CD8-positive, alpha-beta memory T cell (primary cell): ENCODE measurements at regions not wholly inside any gene's neighbourhood (a gene's known extent, or its start where the extent isn't known, plus 50 kb on each side); places are given as distances from the start of the nearest gene placed in this dataset.

Experiments
- CTCF ChIA-PET: fragments of 350-600 bp; sonication (Branson Sonifier 250); formaldehyde crosslinking; loops from one replicate; lab custom pipeline; 2021; ENCODE audit warnings: antibody characterized with exemption; lab: Charles Lee
- POLR2A ChIA-PET: fragments of 350-600 bp; sonication (Branson Sonifier 250); formaldehyde crosslinking; loops from one replicate; lab custom pipeline; 2021; ENCODE audit warnings: antibody characterized with exemption; lab: Charles Lee
- DNase-seq, 5 donors: peaks; one replicate each; pipeline versions ENCODE4 v3.0.0 to v3.0.0-alpha.2; 2020 to 2022; ENCODE audit warnings: mixed read lengths in 1 of 5
- H3K27ac ChIP-seq: one replicate; pipeline ENCODE4 v1.7.0; 2013; ENCODE audit warnings: low read depth, mild to moderate bottlenecking, low read length, moderate library complexity
- H3K27me3 ChIP-seq: 2 replicates; pipeline ENCODE4 v1.7.0; 2013; ENCODE audit warnings: low read length, mild to moderate bottlenecking; ENCODE audit not compliant: insufficient read depth, poor library complexity, severe bottlenecking
- H3K36me3 ChIP-seq: 2 replicates; pipeline ENCODE4 v1.7.0; 2013; ENCODE audit warnings: mild to moderate bottlenecking, low read length, moderate library complexity; ENCODE audit not compliant: insufficient read depth
- H3K4me1 ChIP-seq: 2 replicates; pipeline ENCODE4 v1.7.0; 2013; ENCODE audit warnings: mild to moderate bottlenecking, low read length, moderate library complexity; ENCODE audit not compliant: insufficient read depth
- H3K4me3 ChIP-seq: 2 replicates; pipeline ENCODE4 v1.7.0; 2013; ENCODE audit warnings: mild to moderate bottlenecking, low read length
- H3K9me3 ChIP-seq: 2 replicates; pipeline ENCODE4 v1.7.0; 2013; ENCODE audit warnings: mild to moderate bottlenecking, low read length
- H3K27ac Mint-ChIP-seq, 8 donors: one replicate each; pipeline ENCODE4 v1.8.0; 2020 to 2021; ENCODE audit warnings: mixed read lengths in 8 of 8, mild to moderate bottlenecking in 6 of 8, inconsistent platforms in 3 of 8, moderate library complexity in 3 of 8
- H3K27me3 Mint-ChIP-seq, 2 donors: one replicate each; pipeline ENCODE4 v1.8.0; 2020 to 2021; ENCODE audit warnings: mixed read lengths in 2 of 2, mild to moderate bottlenecking in 1 of 2, moderate library complexity in 1 of 2
- H3K36me3 Mint-ChIP-seq, 3 donors: one replicate each; pipeline ENCODE4 v1.8.0; 2020 to 2021; ENCODE audit warnings: mixed read lengths in 3 of 3, inconsistent platforms in 1 of 3, mild to moderate bottlenecking in 1 of 3
- H3K4me1 Mint-ChIP-seq, 3 donors: one replicate each; pipeline ENCODE4 v1.8.0; 2020 to 2021; ENCODE audit warnings: mixed read lengths in 3 of 3, inconsistent platforms in 1 of 3, mild to moderate bottlenecking in 1 of 3
- H3K4me3 Mint-ChIP-seq, 7 donors: one replicate each; pipeline ENCODE4 v1.8.0; 2020 to 2021; ENCODE audit warnings: mixed read lengths in 7 of 7, mild to moderate bottlenecking in 6 of 7, moderate library complexity in 4 of 7, inconsistent platforms in 2 of 7
- H3K9me3 Mint-ChIP-seq, 5 donors: one replicate each; pipeline ENCODE4 v1.8.0; 2020 to 2022; ENCODE audit warnings: mixed read lengths in 5 of 5, mild to moderate bottlenecking in 3 of 5, moderate library complexity in 2 of 5, inconsistent platforms in 1 of 5

DNA sequence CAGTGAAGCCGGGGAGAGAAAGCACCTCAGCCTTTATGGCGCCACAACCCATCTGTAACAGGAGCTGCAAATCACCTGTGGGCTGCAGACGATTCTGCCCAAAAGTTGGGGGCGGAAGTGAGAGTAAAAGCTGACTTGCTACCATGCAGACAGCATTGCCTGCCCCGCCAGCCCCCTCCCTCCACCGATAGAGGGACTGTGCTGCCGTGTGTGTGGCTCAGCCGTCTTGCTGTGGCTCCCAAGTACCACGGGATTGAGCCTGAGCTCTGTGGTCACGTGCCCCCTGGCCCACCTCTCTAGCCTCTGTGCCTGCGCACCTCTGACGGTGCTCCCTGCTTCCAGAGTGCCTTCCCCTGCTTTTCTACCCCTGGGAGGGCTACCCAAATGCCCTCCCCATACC lies 79.6 kb downstream of the GLI2 start:
- CTCF ChIA-PET = no interaction called here
- Histone ChIP-seq H3K4me1 (no peaks in the 10 kb centered on the region), H3K4me3 (no peak overlapping the region), H3K36me3 (no peaks in the 10 kb centered on the region), H3K27ac (no peak overlapping the region), H3K27me3 (no peaks in the 10 kb centered on the region), H3K9me3 (no peaks in the 10 kb centered on the region)
- Mint-ChIP-seq H3K36me3 (no peaks in the 10 kb centered on the region), H3K4me1 (no peaks in the 10 kb centered on the region), H3K27me3 (peaks cover 3 to 4% of the 10 kb centered on the region in 2 donors), H3K9me3 (peaks cover 0 to 3% (median 0%) of the 10 kb centered on the region in 5 donors), H3K27ac (no peak overlapping the region), H3K4me3 (no peak overlapping the region)
- peak in 1 of 5 donors; percentile 22 for DNase-seq
- POLR2A ChIA-PET = no interaction called here

DNA sequence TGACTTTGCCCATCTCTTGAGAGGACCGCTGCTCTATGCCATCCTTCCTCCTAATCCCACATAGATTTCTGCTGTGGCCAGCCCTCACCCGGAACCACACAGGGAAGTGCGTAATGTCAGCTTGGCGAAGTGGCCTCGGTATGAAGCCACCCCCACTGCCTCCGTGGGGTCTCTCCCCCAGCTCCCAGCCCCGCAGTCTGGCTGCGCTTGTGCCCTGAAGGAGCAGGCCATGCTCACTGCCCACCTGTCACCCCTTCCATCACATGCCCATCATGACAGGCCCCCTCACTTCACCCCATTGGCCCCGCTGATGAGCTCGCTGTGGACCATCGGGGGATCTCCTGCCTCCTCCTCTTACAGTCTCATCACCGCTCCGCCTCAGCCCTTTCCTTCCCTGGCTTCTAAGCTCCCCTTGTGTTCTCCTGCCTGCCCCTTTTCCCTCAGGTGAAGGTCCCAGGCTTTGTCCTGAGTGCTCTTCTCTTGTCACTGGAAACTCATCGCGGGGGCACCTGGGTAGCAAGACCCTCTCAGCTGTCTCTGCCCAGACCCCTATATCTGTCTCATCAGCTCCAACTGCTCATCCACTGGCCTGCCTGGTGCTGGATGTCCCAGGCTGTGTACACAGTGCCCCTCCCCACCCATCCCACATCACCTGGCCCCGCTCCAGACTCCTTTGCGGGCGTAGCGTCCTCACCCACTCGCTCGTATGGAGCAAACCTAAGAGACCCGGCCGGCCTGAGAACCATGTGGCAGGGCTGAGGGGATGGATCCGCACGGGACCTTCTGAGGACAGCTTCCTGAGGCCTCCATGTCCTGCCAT lies 81.7 kb downstream of the GLI2 start:
- peaks cover 3 to 4% of the 10 kb centered on the region in 2 donors for H3K27me3 Mint-ChIP-seq
- Histone ChIP-seq H3K36me3 (no peaks in the 10 kb centered on the region), H3K9me3 (no peaks in the 10 kb centered on the region), H3K4me3 (no peak overlapping the region), H3K4me1 (no peaks in the 10 kb centered on the region), H3K27me3 (no peaks in the 10 kb centered on the region), H3K27ac (no peak overlapping the region)
- DNase-seq = no peak
- CTCF ChIA-PET = no interaction called here
- H3K4me3 Mint-ChIP-seq = no peak overlapping the region
- H3K27ac Mint-ChIP-seq = no peak overlapping the region
- peaks cover 0 to 3% (median 0%) of the 10 kb centered on the region in 5 donors for H3K9me3 Mint-ChIP-seq
- POLR2A ChIA-PET = no interaction called here
- no peaks in the 10 kb centered on the region for H3K4me1 Mint-ChIP-seq
- no peaks in the 10 kb centered on the region for H3K36me3 Mint-ChIP-seq

DNA sequence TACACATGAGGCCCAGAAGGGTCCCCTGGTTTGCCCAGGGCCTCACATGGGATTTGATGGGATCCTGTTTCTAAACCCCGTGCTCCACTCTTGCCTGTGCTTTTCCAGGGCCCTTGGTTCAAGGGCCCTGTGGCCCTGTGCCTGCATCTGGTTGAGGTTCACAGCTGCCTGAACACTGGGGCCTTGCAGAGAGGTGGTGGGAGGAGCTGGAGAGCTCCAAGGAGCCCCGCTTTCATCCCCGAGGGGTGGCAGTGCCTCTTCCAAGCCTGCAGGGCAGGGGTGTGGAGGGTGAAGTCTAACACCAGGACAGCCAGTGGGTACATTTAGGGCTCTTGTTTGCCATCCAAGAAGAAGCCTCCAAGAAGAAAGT lies 82.3 kb downstream of the GLI2 start:
- H3K27ac ChIP-seq = no peak overlapping the region
- H3K4me3 ChIP-seq = no peak overlapping the region
- ChIA-PET CTCF (no interaction called here), POLR2A (no interaction called here)
- H3K4me1 Mint-ChIP-seq = no peaks in the 10 kb centered on the region
- H3K9me3 ChIP-seq = no peaks in the 10 kb centered on the region
- H3K27me3 Mint-ChIP-seq = peaks cover 3 to 4% of the 10 kb centered on the region in 2 donors
- H3K4me3 Mint-ChIP-seq = no peak overlapping the region
- DNase-seq = no peak
- H3K27me3 ChIP-seq = no peaks in the 10 kb centered on the region
- H3K4me1 ChIP-seq = no peaks in the 10 kb centered on the region
- no peaks in the 10 kb centered on the region for H3K36me3 Mint-ChIP-seq
- H3K27ac Mint-ChIP-seq = no peak overlapping the region
- peaks cover 0 to 3% (median 0%) of the 10 kb centered on the region in 5 donors for H3K9me3 Mint-ChIP-seq
- H3K36me3 ChIP-seq = no peaks in the 10 kb centered on the region

DNA sequence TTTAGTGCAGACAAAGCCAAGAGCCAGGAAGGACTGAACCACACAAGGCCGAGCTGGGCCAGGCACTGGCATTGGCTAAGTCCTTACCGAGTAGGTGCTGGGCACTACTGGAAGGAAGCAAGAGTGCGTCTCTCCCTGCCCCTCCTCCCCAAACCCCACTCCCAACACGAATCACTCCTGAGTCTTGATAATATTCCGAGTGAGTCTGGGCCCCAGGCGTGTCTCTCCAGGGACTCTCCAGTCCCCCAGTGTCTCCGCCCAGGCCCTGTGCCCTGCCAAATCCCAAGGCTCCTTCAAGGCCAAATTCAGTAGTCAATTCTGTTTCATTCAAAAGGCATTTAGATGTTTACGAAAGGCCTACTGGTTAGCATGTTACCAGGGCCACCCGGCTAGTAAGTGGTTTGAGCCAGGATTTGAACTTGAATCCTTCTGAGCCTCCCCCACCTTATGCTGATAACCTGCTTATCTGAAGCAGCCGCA lies 82.8 kb downstream of the GLI2 start:
- no peaks in the 10 kb centered on the region for H3K36me3 Mint-ChIP-seq
- Histone ChIP-seq H3K4me1 (no peaks in the 10 kb centered on the region), H3K27ac (no peak overlapping the region), H3K27me3 (no peaks in the 10 kb centered on the region), H3K36me3 (no peaks in the 10 kb centered on the region), H3K4me3 (no peak overlapping the region), H3K9me3 (no peaks in the 10 kb centered on the region)
- no peaks in the 10 kb centered on the region for H3K4me1 Mint-ChIP-seq
- H3K27ac Mint-ChIP-seq = no peak overlapping the region
- ChIA-PET POLR2A (no interaction called here), CTCF (no interaction called here)
- H3K9me3 Mint-ChIP-seq = peaks cover 0 to 3% (median 0%) of the 10 kb centered on the region in 5 donors
- no peak overlapping the region for H3K4me3 Mint-ChIP-seq
- peaks cover 3 to 4% of the 10 kb centered on the region in 2 donors for H3K27me3 Mint-ChIP-seq
- no peak for DNase-seq

DNA sequence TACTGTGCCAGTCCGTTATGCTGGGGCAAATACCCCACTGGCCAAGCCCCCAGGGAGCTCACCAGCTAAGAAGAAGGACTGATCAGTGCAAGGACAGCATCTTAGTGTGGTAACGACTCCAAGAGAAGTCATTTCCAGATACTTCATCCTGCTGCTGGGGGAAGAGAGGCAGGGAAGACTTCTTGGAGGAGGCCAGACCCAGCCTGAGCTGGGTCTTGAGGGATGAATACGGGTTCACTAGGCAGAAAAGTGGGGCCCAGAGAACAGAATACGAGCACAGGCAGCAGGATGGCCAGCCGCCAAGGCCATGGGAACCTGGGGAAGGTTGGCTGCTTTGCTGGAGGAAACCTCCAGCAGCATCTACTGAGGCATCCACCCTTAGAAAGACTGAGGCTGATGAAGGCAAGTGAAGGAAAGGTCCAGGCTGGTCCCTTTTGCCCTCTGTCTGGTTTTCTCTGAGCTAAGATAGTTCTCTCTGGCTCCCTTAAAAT lies 84.1 kb downstream of the GLI2 start:
- ChIA-PET CTCF (no interaction called here), POLR2A (no interaction called here)
- Mint-ChIP-seq H3K36me3 (no peaks in the 10 kb centered on the region), H3K9me3 (peaks cover 0 to 3% (median 0%) of the 10 kb centered on the region in 5 donors), H3K27ac (no peak overlapping the region), H3K4me1 (no peaks in the 10 kb centered on the region), H3K4me3 (no peak overlapping the region), H3K27me3 (peaks cover 0 to 4% of the 10 kb centered on the region in 2 donors)
- Histone ChIP-seq H3K4me1 (no peaks in the 10 kb centered on the region), H3K36me3 (no peaks in the 10 kb centered on the region), H3K4me3 (no peak overlapping the region), H3K9me3 (no peaks in the 10 kb centered on the region), H3K27ac (no peak overlapping the region), H3K27me3 (no peaks in the 10 kb centered on the region)
- no peak for DNase-seq

DNA sequence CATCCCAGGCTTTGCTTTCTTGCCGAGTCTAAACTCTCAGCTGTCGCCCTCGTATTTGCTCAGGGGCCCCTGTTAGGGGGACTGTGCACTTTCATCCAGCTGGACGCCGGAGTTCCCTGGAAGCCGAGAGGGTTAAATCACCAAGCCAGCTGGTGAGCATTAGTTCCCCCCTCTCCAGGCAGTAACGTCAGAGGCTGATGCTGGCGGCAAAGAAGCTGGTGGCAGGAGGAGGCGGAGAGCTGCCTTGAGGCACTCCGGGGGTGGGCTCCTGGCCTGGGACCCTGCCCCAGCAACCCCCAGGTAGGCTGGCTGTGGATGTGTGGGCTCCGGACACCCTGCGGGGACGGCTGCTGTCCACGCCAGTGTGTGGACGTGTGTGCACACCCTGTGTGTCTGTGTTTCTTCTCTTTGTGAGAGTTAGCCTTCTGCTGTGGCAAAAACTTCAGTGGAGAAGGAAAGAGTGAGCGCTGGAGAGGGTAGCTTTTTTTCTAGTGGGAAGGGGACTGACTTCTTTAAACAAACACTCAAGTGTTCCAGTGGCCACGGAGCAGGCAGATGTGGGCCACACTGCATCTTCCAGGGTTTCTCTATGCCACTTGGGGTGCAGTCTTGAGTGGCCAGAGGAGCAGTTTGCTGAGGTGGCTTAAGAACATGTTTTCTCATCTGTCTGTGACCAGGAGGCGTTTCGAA lies 84.7 kb downstream of the GLI2 start:
- Histone ChIP-seq H3K36me3 (no peaks in the 10 kb centered on the region), H3K4me3 (no peak overlapping the region), H3K9me3 (no peaks in the 10 kb centered on the region), H3K4me1 (no peaks in the 10 kb centered on the region), H3K27ac (no peak overlapping the region), H3K27me3 (no peaks in the 10 kb centered on the region)
- H3K4me1 Mint-ChIP-seq = no peaks in the 10 kb centered on the region
- no peak overlapping the region for H3K4me3 Mint-ChIP-seq
- no peaks in the 10 kb centered on the region for H3K36me3 Mint-ChIP-seq
- POLR2A ChIA-PET = no interaction called here
- CTCF ChIA-PET = no interaction called here
- DNase-seq = no peak
- peaks cover 0 to 3% (median 0%) of the 10 kb centered on the region in 5 donors for H3K9me3 Mint-ChIP-seq
- H3K27me3 Mint-ChIP-seq = peaks cover 0 to 4% of the 10 kb centered on the region in 2 donors
- H3K27ac Mint-ChIP-seq = no peak overlapping the region

DNA sequence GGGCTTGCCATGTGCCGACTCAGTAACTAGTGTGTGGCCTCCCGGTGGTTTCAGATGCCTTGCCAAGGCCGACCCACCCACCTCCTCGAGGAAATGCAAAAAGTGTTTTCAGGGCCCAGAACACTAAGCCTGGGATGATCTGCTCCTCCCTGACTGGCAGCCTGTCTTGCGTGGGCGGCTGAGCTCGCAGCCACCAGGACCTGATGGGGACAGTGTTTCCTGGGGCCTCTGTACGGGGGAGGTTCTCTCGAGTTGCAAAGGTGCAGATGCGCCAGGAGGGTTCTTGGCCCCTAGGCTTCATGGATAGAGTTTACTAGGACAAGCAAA lies 85.2 kb downstream of the GLI2 start:
- Histone ChIP-seq H3K4me1 (no peaks in the 10 kb centered on the region), H3K36me3 (no peaks in the 10 kb centered on the region), H3K4me3 (no peak overlapping the region), H3K27me3 (no peaks in the 10 kb centered on the region), H3K27ac (no peak overlapping the region), H3K9me3 (no peaks in the 10 kb centered on the region)
- H3K27ac Mint-ChIP-seq = peak overlapping the region in 1 of 8 donors; percentile 34
- ChIA-PET POLR2A (no interaction called here), CTCF (no interaction called here)
- no peaks in the 10 kb centered on the region for H3K36me3 Mint-ChIP-seq
- no peaks in the 10 kb centered on the region for H3K4me1 Mint-ChIP-seq
- H3K4me3 Mint-ChIP-seq = no peak overlapping the region
- peaks cover 0 to 4% of the 10 kb centered on the region in 2 donors for H3K27me3 Mint-ChIP-seq
- no peaks in the 10 kb centered on the region for H3K9me3 Mint-ChIP-seq
- DNase-seq = no peak

DNA sequence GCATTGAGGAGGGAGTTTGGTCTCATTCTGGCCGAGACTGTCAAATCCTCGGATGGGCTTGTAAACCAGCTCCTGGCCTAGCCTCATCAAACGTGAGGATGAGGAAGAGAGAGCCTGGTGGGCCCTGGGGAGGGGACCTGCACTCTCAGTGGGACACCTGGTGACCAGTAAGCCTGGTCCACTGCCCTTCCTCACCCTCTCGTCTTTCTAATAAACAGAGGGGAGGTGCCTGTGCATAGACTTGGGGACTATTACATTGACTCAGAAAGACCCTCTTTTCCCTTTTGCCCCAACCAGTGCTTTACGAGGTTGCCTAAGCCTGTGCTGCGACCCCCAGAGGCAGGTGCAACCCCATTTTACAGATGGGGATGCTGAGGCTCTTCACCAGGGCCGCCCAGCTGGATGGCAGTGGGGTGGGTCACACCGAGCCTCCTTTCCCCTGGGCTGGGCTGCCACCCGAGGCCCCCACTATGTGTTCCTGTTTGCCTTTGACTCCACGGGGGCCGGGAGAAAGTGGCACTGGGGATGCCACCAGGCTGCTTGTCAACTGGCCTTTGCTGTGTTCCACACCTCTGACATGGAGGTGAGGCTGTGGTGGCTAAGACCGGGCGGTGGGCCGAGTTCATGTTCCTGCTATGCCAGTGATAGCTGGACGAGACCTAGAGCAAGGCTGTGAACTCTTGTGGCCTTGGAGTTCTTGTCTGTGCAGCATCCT lies 85.9 kb downstream of the GLI2 start:
- ChIA-PET POLR2A (no interaction called here), CTCF (no interaction called here)
- Histone ChIP-seq H3K27ac (no peak overlapping the region), H3K27me3 (no peaks in the 10 kb centered on the region), H3K4me3 (no peak overlapping the region), H3K36me3 (no peaks in the 10 kb centered on the region), H3K9me3 (no peaks in the 10 kb centered on the region), H3K4me1 (no peaks in the 10 kb centered on the region)
- Mint-ChIP-seq H3K36me3 (no peaks in the 10 kb centered on the region), H3K4me3 (no peak overlapping the region), H3K9me3 (no peaks in the 10 kb centered on the region), H3K4me1 (no peaks in the 10 kb centered on the region), H3K27ac (no peak overlapping the region), H3K27me3 (peaks cover 0 to 4% of the 10 kb centered on the region in 2 donors)
- DNase-seq = no peak
